ENCODE measurements at regions not wholly inside any gene's neighbourhood (a gene's known extent, or its start where the extent isn't known, plus 50 kb on each side); places are given as distances from the start of the nearest gene placed in this dataset.

- DNase-seq, result no peak
These were observed 559.5 kb downstream of the DMRTA1 start for GRCh38 chr9:23006127-23006526.

GRCh38 chr9:23011669-23012068, 565.0 kb downstream of the DMRTA1 start:
- no peak for DNase-seq

DNA sequence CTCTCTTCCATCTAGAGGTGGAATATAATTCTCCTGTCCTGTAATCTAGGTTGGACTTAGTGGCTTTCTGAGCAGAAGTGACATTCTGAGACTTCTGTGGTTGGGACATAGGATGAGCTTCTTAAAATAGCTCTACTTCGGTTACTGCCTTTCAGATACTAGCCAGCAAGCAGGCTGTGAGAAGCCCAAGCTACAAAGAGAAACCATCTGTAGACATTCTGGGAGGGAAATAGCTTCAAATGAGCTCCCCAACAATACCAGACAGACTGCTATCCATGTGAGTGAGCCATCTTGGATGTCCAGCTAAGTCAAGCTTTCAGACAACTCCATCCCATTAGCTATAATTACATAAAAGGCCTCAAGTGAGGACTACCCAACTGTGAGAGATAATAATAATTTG, 568.9 kb downstream of the DMRTA1 start:
- no peak for DNase-seq

- DNase-seq, result no peak
These were observed 589.8 kb downstream of the DMRTA1 start for GRCh38 chr9:23036416-23036815.

DNA sequence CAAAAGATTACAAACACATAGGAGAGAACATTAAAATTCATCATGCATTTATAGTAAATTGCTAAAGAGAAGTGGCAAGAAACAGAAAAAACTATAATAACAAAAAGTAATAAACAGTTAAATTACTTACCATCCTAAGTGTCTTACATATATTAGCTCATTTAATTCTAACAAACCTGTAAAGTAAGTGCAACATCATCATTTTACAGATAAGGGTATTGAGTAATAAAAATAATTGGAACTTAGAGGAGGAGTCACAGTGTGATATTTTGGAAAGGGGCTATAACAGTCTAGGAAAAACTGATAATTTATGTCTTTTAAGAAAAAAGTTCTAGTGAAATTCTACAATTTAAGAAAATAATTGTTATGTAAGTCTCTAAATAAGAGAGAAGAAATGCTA, 592.8 kb downstream of the DMRTA1 start:
- no peak for DNase-seq

GRCh38 chr9:23041466-23041865, 594.8 kb downstream of the DMRTA1 start:
- DNase-seq, result no peak

DNA sequence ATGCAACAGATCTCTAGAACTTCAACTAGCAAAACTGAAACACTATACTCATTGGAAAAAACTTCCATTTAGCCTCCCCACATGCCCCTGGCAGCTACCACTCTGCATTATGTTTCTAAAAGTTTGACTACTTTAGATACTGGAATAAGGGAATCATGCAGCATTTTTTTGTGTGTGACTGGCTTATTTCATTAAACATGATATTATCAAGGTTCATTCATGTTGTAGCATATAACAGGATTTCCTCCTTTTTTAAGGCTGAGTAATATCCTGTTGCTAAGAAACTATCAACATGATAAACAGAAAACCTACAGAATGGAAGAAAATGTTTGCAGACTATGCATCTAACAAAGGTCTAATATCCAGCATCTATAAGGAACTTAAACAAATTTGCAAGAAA, 597.9 kb downstream of the DMRTA1 start:
- no peak for DNase-seq

GRCh38 chr9:23046026-23046425, 599.4 kb downstream of the DMRTA1 start:
- DNase-seq, result peak; percentile 59

GRCh38 chr9:23050548-23050947, 603.9 kb downstream of the DMRTA1 start:
- DNase-seq, result no peak

GRCh38 chr9:23073136-23073535, 626.5 kb downstream of the DMRTA1 start:
- DNase-seq, result no peak

DNA sequence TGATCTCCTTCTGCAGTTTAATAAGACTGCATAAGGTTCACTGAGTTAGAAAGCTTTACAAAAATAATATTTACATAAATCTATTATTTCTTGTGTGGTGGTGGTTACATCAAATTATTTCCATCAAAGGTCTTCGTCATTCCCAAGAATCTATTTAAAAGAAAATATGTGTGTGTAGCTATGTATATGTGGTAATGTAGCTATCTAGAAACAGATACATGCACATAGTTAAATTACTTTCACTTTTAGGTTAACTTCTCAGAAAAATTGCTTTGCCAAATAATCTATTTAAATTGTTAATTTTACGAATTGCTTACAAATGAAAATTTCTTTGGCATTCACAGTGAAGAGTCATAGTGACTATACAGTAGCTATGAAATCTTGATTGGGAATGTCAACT, 633.2 kb downstream of the DMRTA1 start:
- DNase-seq, result no peak

DNA sequence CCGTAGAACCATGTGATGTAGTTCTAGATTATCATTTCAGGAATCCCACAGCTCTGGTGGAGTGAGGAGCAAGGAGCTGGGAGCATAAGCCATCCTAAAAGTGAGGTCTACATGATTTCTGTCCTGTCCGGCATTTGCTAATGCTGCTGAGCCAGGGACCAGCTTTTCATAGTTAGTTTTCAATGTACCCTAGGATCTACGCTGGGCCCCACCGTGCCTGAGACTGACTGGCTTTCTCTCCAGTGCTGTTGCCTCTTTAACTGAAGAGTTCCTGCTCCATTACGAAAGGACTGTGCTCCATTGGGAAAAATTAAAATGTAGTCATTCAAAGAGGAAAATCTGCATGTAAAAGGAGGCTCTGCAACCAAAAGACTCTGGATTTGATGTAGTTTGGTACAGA, 634.8 kb downstream of the DMRTA1 start:
- DNase-seq, result no peak

GRCh38 chr9:23088932-23089364, 642.3 kb downstream of the DMRTA1 start:
- peak; percentile 88 for DNase-seq

GRCh38 chr9:23117616-23118015, 671.0 kb downstream of the DMRTA1 start:
- peak; percentile 90 for DNase-seq

DNA sequence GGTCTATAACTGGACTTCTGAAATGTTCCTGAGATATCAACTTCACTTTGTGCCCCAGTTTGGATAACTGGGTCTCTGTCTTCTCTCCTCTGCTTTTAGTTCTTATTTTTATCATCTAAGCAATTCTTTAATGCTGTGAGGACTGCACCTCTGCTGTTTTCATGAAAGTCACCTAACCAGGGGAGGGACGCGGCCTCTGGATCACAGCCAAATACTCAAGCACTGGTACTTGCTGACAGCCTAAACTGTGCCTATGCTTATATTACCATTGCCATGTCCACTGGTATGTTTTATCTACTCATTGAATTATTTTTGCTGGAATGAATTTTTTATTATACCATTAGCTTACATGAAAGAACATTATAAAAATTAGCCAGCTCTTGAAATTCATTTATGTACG, 674.0 kb downstream of the DMRTA1 start:
- DNase-seq, result no peak

DNA sequence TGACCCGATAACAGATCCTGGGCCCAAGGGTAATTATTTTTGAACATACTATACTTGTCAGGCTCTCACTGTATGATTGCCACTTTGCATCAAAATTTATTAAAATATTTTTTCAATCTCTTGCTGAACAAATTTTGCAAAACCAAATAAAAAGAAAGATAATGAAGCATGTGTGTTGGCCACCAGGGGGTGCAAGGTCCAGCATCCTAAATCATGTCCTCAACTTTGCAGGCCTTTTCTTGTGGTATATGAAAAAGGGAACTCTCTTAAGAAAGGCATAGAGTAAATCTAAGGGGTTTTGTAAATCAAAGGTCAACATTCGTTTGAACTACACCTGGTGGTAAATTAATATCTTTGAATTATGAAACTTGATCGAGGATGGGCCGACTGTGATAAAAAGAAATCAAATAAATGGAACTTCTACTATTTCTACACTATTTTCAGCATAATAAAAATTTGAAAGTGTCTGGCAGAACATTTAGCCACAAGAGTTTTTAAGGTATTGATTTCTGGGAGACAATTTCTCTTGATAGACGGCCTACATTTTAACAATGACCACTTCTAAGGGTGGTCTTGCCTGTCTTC, 676.5 kb downstream of the DMRTA1 start:
- no peak for DNase-seq

DNA sequence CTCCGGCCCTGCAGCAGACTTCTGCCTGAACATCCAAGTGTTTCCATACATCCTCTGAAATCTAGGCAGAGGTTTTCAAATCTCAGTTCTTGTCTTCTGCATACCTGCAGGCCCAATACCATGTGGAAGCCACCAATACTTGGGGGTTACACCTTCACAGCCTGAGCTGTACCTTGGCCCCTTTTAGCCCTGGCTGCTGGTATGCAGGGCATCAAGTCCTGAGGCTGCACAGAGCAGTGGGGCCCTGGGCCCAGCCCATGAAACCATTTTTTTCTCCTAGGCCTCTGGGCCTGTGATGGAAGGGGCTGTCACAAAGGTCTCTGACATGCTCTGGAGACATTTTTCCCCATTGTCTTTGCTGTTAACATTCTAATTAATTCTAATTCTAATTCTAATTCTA, 680.6 kb downstream of the ELAVL2 start:
- DNase-seq, result no peak

- DNase-seq, result no peak
These were observed 673.0 kb downstream of the ELAVL2 start for GRCh38 chr9:23153058-23153457.

DNA sequence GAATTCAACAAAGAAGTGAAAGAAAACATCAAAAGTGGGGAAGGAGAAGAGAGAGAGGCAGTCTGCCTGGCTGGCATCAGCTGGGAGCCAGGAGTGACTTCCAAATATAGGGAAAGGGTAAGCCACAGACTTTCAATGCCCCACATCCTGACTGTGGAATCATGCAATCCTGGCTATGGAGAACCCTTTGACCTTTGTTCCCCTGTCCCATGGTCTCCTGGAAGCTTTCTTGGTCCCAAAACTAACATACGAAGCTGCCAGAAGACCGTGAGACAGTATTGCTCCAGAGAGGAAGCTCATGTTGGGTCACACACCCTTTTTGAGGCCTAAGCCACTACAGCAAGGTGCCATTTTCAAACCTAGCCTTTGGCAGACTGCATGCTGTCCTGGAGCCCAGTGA, 665.5 kb downstream of the ELAVL2 start:
- DNase-seq, result no peak

DNA sequence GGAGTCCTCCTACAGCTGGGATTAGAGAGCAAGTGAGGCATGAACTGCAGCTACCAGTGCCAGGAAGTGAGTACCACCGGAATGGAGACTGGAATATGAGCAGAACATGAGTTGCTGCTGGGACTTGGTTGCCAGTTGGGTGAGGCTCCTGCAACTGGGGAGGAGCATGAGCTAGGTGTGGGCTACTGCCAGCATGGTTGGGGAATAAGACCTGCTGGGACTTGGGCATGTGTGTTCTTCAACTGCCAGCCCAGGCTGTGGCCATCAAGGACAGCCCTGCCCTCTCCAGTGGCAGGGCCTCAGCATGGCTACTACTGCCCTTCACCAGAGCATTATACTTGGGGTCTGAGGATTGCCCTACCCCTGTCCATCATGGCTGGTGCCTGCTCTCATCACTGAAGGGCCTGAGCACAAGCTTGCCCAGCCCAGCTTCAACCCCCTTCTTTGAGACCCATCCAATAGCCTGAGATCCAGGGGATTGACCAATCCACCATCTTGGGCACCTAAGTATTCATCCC, 665.0 kb downstream of the ELAVL2 start:
- no peak for DNase-seq

- no peak for DNase-seq
These were observed 663.3 kb downstream of the ELAVL2 start for GRCh38 chr9:23162789-23163188.

GRCh38 chr9:23171479-23171878, 654.6 kb downstream of the ELAVL2 start:
- no peak for DNase-seq

GRCh38 chr9:23172206-23172605, 653.8 kb downstream of the ELAVL2 start:
- no peak for DNase-seq

GRCh38 chr9:23172979-23173637, 652.9 kb downstream of the ELAVL2 start:
- no peak for DNase-seq

DNA sequence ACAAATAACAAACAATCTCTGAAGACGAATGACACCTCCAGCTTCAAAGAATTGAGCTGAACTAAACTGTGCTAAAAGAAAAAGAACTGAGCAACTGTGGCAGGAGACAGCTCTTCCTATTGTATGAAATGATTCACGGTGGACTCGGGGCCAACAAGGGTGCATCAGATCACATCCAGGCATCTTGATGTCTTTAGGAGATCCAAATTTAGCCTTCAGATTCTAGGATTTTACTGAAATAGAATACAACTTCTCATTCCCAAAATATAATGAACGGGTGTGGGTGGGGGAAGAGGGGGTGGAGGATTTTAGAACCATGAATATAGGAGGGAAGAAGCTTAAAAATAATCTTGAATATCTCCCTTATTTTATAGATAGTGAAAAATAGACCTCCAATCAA, 631.8 kb downstream of the ELAVL2 start:
- no peak for DNase-seq
